Neutrophil (primary cell): ENCODE measurements at regions not wholly inside any gene's neighbourhood (a gene's known extent, or its start where the extent isn't known, plus 50 kb on each side); places are given as distances from the start of the nearest gene placed in this dataset.

Experiments used
- H3K27ac ChIP-seq: fragments of 200-600 bp; sonication (generic); 2 replicates; pipeline ENCODE4 v1.5.1; 2016; ENCODE audit warnings: mild to moderate bottlenecking, moderate library complexity
- H3K27me3 ChIP-seq: fragments of 200-600 bp; sonication (generic); 2 replicates; pipeline ENCODE4 v1.6.0; 2016; ENCODE audit warnings: mild to moderate bottlenecking
- H3K36me3 ChIP-seq: fragments of 200-600 bp; sonication (generic); 2 replicates; pipeline ENCODE4 v1.5.1; 2017
- H3K4me1 ChIP-seq, 2 experiments: fragments of 200-600 bp in 1 of 2; sonication (generic) in 1 of 2; 1 replicate in 1 of 2; 2 replicates in 1 of 2; pipeline versions ENCODE4 v1.5.1 to v1.6.1; 2013 to 2016; ENCODE audit warnings: low read depth in 1 of 2, low read length in 1 of 2, mild to moderate bottlenecking in 1 of 2, moderate library complexity in 1 of 2; ENCODE audit not compliant: control insufficient read depth in 1 of 2, insufficient read depth in 1 of 2
- H3K4me3 ChIP-seq, 2 experiments: fragments of 200-600 bp in 1 of 2; sonication (generic) in 1 of 2; 1 replicate in 1 of 2; 2 replicates in 1 of 2; pipeline ENCODE4 v1.5.1; 2013 to 2016; ENCODE audit warnings: low read depth in 1 of 2, low read length in 1 of 2, mild to moderate bottlenecking in 1 of 2, moderate library complexity in 1 of 2
- H3K9me3 ChIP-seq: fragments of 200-600 bp; sonication (generic); 2 replicates; pipeline ENCODE4 v1.5.1; 2016
- CTCF ChIP-seq: fragments of 200-600 bp; sonication (generic); IDR thresholded peaks from 2 replicates; pipeline ENCODE4 v1.5.1; 2016; ENCODE audit warnings: antibody characterized with exemption

GRCh38 chr5:34509392-34509791 is 146.7 kb upstream of the RAI14 start:
- Histone ChIP-seq H3K36me3 (no peaks in the 10 kb centered on the region), H3K27ac (no peak overlapping the region), H3K4me1 (no peaks in the 10 kb centered on the region), H3K9me3 (no peaks in the 10 kb centered on the region), H3K27me3 (no peaks in the 10 kb centered on the region), H3K4me3 (no peak overlapping the region)
- TF ChIP-seq CTCF = no peak

GRCh38 chr5:34510002-34510401 is 146.1 kb upstream of the RAI14 start:
- no peaks in the 10 kb centered on the region for H3K36me3 ChIP-seq
- H3K9me3 ChIP-seq = no peaks in the 10 kb centered on the region
- H3K27me3 ChIP-seq = no peaks in the 10 kb centered on the region
- TF ChIP-seq CTCF = no peak
- H3K27ac ChIP-seq = no peak overlapping the region
- no peak overlapping the region for H3K4me3 ChIP-seq
- H3K4me1 ChIP-seq = no peaks in the 10 kb centered on the region

- H3K36me3 ChIP-seq = no peaks in the 10 kb centered on the region
- H3K4me3 ChIP-seq = no peak overlapping the region
- H3K27ac ChIP-seq = no peak overlapping the region
- TF ChIP-seq CTCF = no peak
- H3K4me1 ChIP-seq = no peaks in the 10 kb centered on the region
- H3K27me3 ChIP-seq = no peaks in the 10 kb centered on the region
- no peaks in the 10 kb centered on the region for H3K9me3 ChIP-seq
These were observed 145.1 kb upstream of the RAI14 start for GRCh38 chr5:34511063-34511462.

GRCh38 chr5:34511481-34511880 is 144.6 kb upstream of the RAI14 start:
- no peak overlapping the region for H3K27ac ChIP-seq
- no peaks in the 10 kb centered on the region for H3K4me1 ChIP-seq
- no peak for TF ChIP-seq CTCF
- H3K27me3 ChIP-seq = no peaks in the 10 kb centered on the region
- H3K9me3 ChIP-seq = no peaks in the 10 kb centered on the region
- H3K4me3 ChIP-seq = no peak overlapping the region
- no peaks in the 10 kb centered on the region for H3K36me3 ChIP-seq

- no peaks in the 10 kb centered on the region for H3K4me1 ChIP-seq
- H3K9me3 ChIP-seq = no peaks in the 10 kb centered on the region
- no peak overlapping the region for H3K27ac ChIP-seq
- peaks cover 4% of the 10 kb centered on the region for H3K27me3 ChIP-seq
- TF ChIP-seq CTCF = no peak
- H3K36me3 ChIP-seq = no peaks in the 10 kb centered on the region
- H3K4me3 ChIP-seq = no peak overlapping the region
These were observed 144.2 kb upstream of the RAI14 start for GRCh38 chr5:34511915-34512314.

GRCh38 chr5:34516166-34516565 is 140.0 kb upstream of the RAI14 start:
- Histone ChIP-seq H3K9me3 (no peaks in the 10 kb centered on the region), H3K4me3 (no peak overlapping the region), H3K27ac (no peak overlapping the region), H3K36me3 (no peaks in the 10 kb centered on the region), H3K27me3 (peaks cover 14% of the 10 kb centered on the region), H3K4me1 (no peaks in the 10 kb centered on the region)
- TF ChIP-seq CTCF = no peak
